ENCODE measurements at regions not wholly inside any gene's neighbourhood (a gene's known extent, or its start where the extent isn't known, plus 50 kb on each side); places are given as distances from the start of the nearest gene placed in this dataset.

GRCh38 chr13:30107121-30107520 lies 200.2 kb downstream of the KATNAL1 start:
- no peak for TF ChIP-seq POLR2A (IDR thresholded peaks at IDR 0.05)
- Histone ChIP-seq H3K36me3 (no peaks in the 10 kb centered on the region), H3K27me3 (no peaks in the 10 kb centered on the region), H3K4me1 (ENCODE audit: insufficient read depth) (no peaks in the 10 kb centered on the region), H3K27ac (no peak overlapping the region), H3K9me3 (no peaks in the 10 kb centered on the region), H3K4me3 (no peak overlapping the region)
- intact Hi-C loops (cut with DNase I): loop anchor here in 2 of 4 donors (5.0 to 10.0 kb wide), 2 partner anchors 342 to 610 kb away; no protein-coding TSS in a partner anchor
- no peak for DNase-seq
- 92 to 95% (median 92%) methylated on average over 6 of the region's 6 CpGs for WGBS, 3 donors

GRCh38 chr13:30105381-30105780 lies 202.0 kb downstream of the KATNAL1 start:
- 71 to 75% (median 73%) methylated on average over 8 of the region's 8 CpGs for WGBS, 3 donors
- H3K4me3 ChIP-seq: no peak overlapping the region
- no peak for TF ChIP-seq CTCF (IDR thresholded peaks at IDR 0.05)
- TF ChIP-seq EP300 (IDR thresholded peaks at IDR 0.05): no peak
- no peak for TF ChIP-seq POLR2A (IDR thresholded peaks at IDR 0.05)
- no peak for DNase-seq
- no peaks in the 10 kb centered on the region for H3K4me1 ChIP-seq (ENCODE audit: insufficient read depth)
- H3K36me3 ChIP-seq: no peaks in the 10 kb centered on the region
- intact Hi-C loops (cut with DNase I): loop anchor here in 2 of 4 donors (5.0 to 10.0 kb wide), 2 partner anchors 341 to 608 kb away; no protein-coding TSS in a partner anchor
- no peak overlapping the region for H3K27ac ChIP-seq
- H3K27me3 ChIP-seq: no peaks in the 10 kb centered on the region
- no peaks in the 10 kb centered on the region for H3K9me3 ChIP-seq

GRCh38 chr13:30103161-30103840 lies 204.1 kb downstream of the KATNAL1 start:
- no peak overlapping the region for H3K4me3 ChIP-seq
- H3K27me3 ChIP-seq: no peaks in the 10 kb centered on the region
- intact Hi-C loops (cut with DNase I): loop anchor here in 1 of 4 donors (10.0 kb wide), 1 partner anchor 338 kb away; no protein-coding TSS in a partner anchor
- no peaks in the 10 kb centered on the region for H3K9me3 ChIP-seq
- 86 to 92% (median 89%) methylated on average over 5 of the region's 5 CpGs for WGBS, 3 donors
- H3K27ac ChIP-seq: no peak overlapping the region
- H3K36me3 ChIP-seq: no peaks in the 10 kb centered on the region
- DNase-seq: no peak
- H3K4me1 ChIP-seq (ENCODE audit: insufficient read depth): no peaks in the 10 kb centered on the region
- no peak for TF ChIP-seq CTCF (IDR thresholded peaks at IDR 0.05)
- TF ChIP-seq EP300 (IDR thresholded peaks at IDR 0.05): no peak
- TF ChIP-seq POLR2A (IDR thresholded peaks at IDR 0.05): no peak

GRCh38 chr13:30100226-30100625 lies 207.1 kb downstream of the KATNAL1 start:
- no peak overlapping the region for H3K27ac ChIP-seq
- no peaks in the 10 kb centered on the region for H3K36me3 ChIP-seq
- no peak for DNase-seq
- intact Hi-C loops (cut with DNase I): loop anchor here in 1 of 4 donors (10.0 kb wide), 1 partner anchor 335 kb away; no protein-coding TSS in a partner anchor
- H3K9me3 ChIP-seq: no peaks in the 10 kb centered on the region
- TF ChIP-seq EP300 (IDR thresholded peaks at IDR 0.05): no peak
- no peak for TF ChIP-seq POLR2A (IDR thresholded peaks at IDR 0.05)
- TF ChIP-seq CTCF (IDR thresholded peaks at IDR 0.05): no peak
- 92 to 94% (median 92%) methylated on average over 4 of the region's 4 CpGs for WGBS, 3 donors
- H3K4me1 ChIP-seq (ENCODE audit: insufficient read depth): no peaks in the 10 kb centered on the region
- no peaks in the 10 kb centered on the region for H3K27me3 ChIP-seq
- H3K4me3 ChIP-seq: no peak overlapping the region

- H3K9me3 ChIP-seq: no peaks in the 10 kb centered on the region
- DNase-seq: no peak
- no peaks in the 10 kb centered on the region for H3K27me3 ChIP-seq
- TF ChIP-seq EP300 (IDR thresholded peaks at IDR 0.05): no peak
- TF ChIP-seq CTCF (IDR thresholded peaks at IDR 0.05): no peak
- no peak for TF ChIP-seq POLR2A (IDR thresholded peaks at IDR 0.05)
- 80 to 91% (median 85%) methylated on average over 5 of the region's 5 CpGs for WGBS, 3 donors
- no peak overlapping the region for H3K4me3 ChIP-seq
- no peaks in the 10 kb centered on the region for H3K36me3 ChIP-seq
- intact Hi-C loops (cut with DNase I): no loop called here
- H3K4me1 ChIP-seq (ENCODE audit: insufficient read depth): no peaks in the 10 kb centered on the region
- H3K27ac ChIP-seq: no peak overlapping the region
Observed at GRCh38 chr13:30097701-30098100, 209.7 kb downstream of the KATNAL1 start.
